ENCODE measurements at regions not wholly inside any gene's neighbourhood (a gene's known extent, or its start where the extent isn't known, plus 50 kb on each side); places are given as distances from the start of the nearest gene placed in this dataset.
A peak's percentile ranks its signal among the peaks of the same experiment; 100 is the strongest.
"Not testable (repeated sequence)": the region's sequence is repeated elsewhere in the genome, so short reads cannot be mapped to it uniquely, and the experiment has no call there.

DNA sequence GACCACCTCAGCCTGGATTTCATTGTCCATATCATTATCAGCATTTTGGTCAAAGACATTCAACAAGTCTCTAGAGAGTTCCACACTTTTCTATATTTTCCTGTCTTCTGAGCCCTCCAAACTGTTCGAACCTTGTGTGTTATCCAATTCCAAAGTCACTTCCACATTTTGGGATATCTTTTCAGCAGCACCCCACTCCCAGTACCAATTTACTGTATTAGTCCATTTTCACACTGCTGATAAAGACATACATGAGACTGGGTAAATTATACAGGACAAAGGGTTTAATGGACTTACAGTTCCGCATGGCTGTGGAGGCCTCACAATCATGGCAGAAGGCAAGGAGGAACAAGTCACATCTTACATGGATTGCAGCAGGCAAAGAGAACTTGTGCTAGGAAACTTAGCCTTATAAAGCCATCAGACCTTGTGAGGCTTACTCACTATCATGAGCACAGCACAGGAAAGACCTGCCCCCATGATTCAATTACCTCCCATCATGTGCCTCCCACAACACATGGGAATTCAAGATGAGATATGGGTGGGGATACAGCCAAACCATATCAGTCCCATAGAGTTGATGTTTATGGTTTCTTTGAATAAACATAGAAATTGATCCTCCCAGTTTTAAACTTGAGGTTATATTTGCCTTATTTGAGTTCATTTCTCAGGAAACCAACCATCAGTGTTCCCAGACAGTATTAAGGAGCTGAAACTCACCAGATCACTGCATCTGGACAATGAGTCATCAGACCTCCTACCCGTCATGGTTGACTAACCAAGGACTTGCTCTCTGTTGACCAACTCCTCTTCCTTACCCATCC is 322.7 kb upstream of the DUSP10 start:
- no peak for DNase-seq (ENCODE audit: low spot score)
- intact Hi-C loops (cut with DNase I) = no loop called here
- no peak for ATAC-seq

- intact Hi-C loops (cut with DNase I) = no loop called here
- no peak for ATAC-seq
- DNase-seq (ENCODE audit: low spot score) = no peak
Measured at GRCh38 chr1:222062640-222063039, 320.8 kb upstream of the DUSP10 start.

DNA sequence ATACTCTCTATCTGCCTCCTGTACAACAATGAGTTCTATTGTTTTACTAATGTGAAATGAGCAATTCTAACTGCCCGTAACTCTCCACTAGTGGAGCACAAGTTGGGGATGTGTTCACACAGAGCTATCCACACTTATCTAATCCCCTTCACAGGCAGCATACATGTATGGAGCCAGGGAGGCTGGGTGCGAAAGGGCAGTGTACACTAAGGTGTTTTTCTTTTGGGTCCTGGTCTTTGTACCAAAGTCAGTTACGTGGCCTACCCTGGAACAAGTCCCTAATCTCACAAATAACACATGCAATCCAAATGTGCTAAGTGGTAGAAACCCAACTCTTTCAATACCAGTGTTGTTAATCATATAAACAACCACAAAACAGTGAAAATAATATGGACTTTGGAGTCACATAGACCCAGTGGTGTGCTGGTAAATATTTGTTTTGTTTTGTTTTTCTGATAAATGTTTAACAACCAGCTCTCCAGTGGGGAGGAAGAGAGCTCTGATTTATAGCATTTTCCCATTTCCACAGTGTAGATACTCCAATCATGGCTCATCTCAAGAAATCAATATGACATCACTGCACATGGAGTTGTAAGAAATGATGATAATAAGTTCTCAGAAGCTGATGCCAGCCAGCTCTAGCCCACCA is 319.9 kb upstream of the DUSP10 start:
- no peak for ATAC-seq
- intact Hi-C loops (cut with DNase I) = no loop called here

DNA sequence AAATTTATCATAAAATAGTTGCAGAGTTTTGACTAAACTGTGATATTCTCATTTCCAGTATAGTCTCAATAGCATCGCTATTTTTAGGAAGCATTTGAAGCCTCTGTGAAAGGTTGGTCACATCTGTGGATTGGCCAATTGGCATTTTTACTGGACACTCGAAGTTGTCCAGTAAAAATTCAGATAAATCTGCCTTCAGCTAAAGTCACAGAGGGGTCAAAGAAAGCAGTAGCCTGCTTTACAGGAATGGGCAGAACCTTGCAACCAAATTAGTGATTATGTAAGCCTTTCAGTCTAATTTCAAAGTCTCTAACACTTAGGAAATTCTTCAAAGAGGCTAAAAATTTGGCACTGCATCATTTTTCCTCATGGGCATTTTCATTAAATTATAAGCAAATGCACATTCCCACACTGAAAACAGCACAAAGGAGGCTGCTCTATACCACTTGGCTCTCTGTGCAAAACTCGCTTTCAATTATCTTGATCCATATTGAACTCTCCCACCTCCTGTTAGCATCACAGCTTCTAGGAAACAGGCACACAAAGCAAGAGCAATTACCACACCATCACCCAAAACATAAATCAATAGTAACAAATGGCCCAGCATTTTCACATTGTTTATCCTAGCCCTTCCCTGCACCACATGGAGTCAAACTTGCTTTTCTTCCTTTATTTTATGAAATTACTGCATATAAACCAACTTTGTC is 318.5 kb upstream of the DUSP10 start:
- intact Hi-C loops (cut with DNase I) = no loop called here
- DNase-seq (ENCODE audit: low spot score) = no peak
- no peak for ATAC-seq

More for the DNA sequence above, 319.9 kb upstream of the DUSP10 start:
- DNase-seq (ENCODE audit: low spot score) = no peak

- intact Hi-C loops (cut with DNase I) = no loop called here
- ATAC-seq (no peak), DNase-seq (ENCODE audit: low spot score) (no peak)
Measured at GRCh38 chr1:222058249-222058648, 316.4 kb upstream of the DUSP10 start.

- no peak for DNase-seq (ENCODE audit: low spot score)
- intact Hi-C loops (cut with DNase I) = no loop called here
- no peak for ATAC-seq
Measured at GRCh38 chr1:222057162-222057561, 315.3 kb upstream of the DUSP10 start.

DNA sequence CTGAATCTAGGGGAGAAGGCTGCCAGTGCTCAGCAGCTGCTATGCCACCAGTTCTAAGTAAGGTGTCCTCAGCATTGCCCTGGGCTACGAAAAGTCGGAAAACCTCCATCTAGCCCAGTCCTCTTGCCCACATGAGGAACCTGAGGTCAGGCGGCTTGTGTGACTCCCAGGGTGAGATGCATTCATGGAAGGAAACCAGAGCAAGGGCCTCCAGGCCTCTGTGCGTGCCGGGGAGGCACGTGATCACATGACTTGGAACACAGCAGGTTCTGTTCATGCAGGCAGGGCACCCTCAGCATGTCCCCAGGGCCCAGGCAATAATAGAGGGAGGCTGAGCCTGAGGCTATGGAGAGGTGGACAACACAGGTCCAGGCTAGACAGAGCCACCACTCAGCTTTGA is 312.5 kb upstream of the DUSP10 start:
- ATAC-seq (peak; percentile 22), DNase-seq (ENCODE audit: low spot score) (no peak)
- intact Hi-C loops (cut with DNase I) = no loop called here

DNA sequence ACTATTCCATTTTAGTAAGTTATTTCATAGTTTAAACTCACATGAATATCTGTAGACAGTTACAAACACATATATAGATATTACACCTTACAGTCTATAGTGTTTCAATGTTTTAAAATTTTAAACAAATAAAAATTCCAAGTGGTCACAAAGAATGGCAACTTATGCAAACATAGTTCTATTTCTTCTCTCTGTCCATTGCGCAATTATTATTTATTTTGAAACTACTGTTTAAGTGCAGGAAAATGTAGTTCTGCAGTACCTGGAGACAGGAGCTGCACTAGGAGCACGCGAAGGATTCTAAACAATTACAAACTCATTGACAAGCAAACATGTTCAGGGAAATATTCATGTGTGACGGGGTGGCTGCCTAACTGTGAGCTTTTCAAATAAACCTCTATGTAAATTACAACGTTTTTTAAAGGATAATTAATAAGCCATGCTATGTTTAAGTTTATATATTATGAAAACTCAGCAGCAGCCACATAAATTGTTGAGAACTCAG is 312.0 kb upstream of the DUSP10 start:
- intact Hi-C loops (cut with DNase I) = no loop called here
- ATAC-seq = no peak
- no peak for DNase-seq (ENCODE audit: low spot score)

GRCh38 chr1:222051311-222051710 is 309.4 kb upstream of the DUSP10 start:
- ATAC-seq; intact Hi-C loops (cut with DNase I); DNase-seq (ENCODE audit: low spot score): not testable (repeated sequence)

- ATAC-seq; DNase-seq (ENCODE audit: low spot score); intact Hi-C loops (cut with DNase I): not testable (repeated sequence)
Measured at GRCh38 chr1:222049661-222050060, 307.8 kb upstream of the DUSP10 start.

DNA sequence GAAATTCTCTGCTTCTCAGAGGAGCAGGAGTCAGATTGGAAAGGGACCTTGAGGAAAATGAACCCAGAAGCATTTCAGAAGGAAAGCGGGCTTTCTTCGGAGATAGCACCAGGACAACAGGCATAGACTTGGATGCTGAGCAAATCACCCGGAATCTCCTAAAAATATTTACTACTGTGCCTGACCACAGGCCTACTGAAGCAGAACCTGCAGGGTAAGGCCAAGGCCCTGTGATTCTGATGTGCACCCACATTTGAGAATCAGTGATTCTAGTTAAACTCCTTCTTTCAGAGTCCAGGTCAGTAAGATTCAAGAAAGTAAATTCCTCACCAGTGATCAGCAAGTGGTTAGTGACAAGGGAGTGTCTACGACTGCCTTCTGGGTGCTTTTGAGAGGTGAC is 307.3 kb upstream of the DUSP10 start:
- intact Hi-C loops (cut with DNase I) = no loop called here
- ATAC-seq = no peak

DNA sequence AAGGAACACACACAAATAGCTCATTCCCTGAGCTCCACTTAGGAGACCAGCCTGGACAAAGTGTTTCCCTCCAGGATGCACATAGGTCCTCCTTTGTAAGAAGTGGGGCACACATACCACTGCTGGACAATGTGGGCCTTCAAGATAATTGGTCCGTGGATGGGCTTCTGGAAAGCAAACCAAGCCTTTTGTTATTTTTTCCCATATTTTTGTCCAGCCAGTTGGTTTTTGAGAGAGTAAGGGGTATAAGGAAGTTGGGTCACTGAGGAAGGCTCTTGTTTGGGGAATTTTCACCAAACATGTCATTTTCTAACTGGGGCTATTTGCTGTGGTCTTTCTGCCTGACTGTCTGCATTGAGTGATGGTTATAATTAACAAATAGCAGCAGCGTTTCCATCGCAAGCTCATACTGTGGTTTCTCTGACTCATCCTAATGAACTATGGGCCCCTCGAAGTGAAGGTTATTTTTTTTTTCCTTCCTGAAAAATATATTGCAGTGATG is 306.3 kb upstream of the DUSP10 start:
- intact Hi-C loops (cut with DNase I) = no loop called here
- DNase-seq (ENCODE audit: low spot score) (no peak), ATAC-seq (no peak)

More for the DNA sequence above, 307.3 kb upstream of the DUSP10 start:
- no peak for DNase-seq (ENCODE audit: low spot score)

GRCh38 chr1:222047366-222047765 is 305.5 kb upstream of the DUSP10 start:
- ATAC-seq (no peak), DNase-seq (ENCODE audit: low spot score) (no peak)
- intact Hi-C loops (cut with DNase I) = no loop called here

DNA sequence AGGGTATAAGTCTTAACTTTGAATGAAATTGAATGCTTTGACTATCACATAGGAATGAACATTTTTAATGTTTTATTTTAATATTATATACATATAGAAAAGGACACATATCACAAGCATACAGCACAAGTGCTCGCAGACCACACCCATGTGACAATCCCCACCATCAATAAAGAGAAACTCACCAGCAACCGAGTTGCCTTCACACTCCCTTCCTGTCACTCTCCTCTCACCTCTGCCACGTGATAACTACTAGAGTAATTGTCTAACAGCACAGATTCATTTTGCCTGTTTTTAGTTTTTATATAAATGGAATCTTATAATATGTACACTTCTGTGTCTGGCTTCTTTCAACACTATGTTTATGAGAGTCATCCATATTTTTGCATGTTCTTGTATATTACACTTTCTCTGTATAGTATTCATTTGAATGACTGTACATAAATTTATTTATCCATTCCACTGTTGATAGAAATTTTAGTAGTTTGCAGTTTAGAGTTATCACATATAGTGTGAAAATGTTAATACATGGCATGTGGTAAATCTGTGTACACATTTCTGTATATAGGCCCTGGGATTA is 304.9 kb upstream of the DUSP10 start:
- intact Hi-C loops (cut with DNase I) = no loop called here
- DNase-seq (ENCODE audit: low spot score) (no peak), ATAC-seq (no peak)

DNA sequence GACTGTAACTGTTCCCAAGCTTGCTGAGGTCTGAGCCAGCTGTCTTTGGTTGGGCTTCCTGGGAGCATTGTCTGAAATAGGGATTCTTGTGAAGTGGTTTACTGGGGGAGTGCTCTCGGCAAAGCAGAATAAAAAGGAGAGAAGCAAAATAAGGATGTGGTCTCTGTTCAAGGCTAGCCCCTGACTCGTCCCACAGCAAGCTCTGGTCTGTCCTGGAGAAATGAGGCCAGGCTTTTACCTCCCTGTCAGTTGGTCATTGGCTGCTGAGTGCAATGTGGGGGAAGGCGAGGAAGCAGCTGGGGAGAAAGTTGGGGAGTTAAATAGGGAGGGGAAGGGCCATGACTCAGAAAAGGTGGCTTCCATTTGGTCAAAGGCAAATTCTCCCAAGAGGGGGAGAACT is 303.9 kb upstream of the DUSP10 start:
- DNase-seq (ENCODE audit: low spot score) = no peak
- intact Hi-C loops (cut with DNase I) = no loop called here
- no peak for ATAC-seq

DNA sequence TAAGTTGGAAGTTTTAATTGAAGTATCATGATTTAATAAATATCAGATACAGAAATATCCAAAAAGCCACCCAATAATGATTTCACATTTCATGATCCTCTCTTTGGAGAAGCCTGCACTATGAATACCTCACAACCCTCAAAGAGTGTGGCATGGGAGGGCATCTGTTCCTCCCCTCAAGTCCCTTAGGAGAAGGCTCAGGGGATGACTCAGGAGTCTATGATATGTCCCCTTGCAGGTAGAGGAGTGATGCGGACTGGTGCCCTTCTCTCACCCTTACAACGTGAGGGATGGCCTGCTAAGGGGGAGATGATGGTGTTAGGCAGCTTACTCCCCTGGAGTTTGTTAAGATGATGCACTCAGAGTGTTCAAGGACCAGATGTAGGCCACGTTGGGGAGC is 303.3 kb upstream of the DUSP10 start:
- DNase-seq (ENCODE audit: low spot score) (no peak), ATAC-seq (no peak)
- intact Hi-C loops (cut with DNase I) = no loop called here

DNA sequence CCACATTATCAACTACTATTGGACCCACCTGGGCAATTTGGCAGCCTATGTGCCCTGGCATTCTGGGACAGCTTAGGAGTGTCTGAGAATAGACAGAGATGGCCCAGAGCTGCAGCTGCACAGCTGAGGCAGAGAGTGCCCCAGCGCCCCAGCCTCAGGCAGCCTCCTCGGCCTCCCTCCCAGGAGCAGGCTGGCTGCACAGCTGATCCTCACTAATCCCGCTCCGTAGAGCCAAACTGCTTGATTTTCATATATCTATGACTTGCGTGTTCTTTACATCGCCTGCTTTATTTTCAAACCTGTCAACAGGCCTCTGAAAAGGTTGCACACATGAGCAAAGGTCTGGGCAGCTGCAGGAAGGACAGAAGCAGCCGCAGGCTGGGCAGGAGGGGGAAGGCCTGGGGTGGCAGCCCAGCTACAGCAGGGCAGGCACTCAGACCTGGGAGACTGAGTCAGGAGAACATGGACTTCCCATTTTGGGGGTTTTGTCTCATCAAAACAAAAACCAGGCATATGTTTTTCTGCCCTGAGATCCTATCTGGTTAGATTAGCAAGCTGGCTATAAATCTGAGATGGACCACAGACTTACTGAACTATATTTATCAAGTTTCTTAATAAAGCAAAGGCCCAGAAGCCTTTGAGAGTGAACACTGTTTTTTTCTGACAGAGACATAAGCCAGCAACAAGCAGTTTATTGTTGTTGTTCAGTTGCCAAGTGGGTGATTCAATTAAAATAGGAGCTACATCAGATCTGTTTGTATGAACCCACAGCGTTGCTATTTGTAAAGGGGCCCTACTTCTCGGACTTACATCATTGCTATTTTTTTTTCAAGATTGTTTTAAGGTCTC is 301.8 kb upstream of the DUSP10 start:
- no peak for DNase-seq (ENCODE audit: low spot score)
- ATAC-seq = peak; percentile 84
- intact Hi-C loops (cut with DNase I) = no loop called here

DNA sequence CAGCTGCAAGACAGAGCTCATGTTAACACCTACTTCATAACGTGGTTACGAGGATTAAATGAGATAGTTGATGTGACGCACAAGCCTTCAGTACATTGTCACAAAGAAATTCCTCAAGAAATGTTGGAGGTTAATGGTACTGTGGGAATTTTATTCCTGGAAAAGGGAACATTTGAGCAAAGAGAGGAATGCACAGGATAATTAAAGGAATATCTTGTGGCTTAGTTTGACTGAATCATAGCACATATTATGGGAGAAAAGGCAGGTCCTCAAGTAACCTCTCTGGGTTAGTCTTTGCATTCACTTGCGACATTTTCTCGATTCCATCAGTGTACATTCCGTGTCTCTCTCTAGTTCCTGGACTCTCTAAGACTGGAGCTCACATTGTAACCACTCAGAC is 300.2 kb upstream of the DUSP10 start:
- ATAC-seq (no peak), DNase-seq (ENCODE audit: low spot score) (no peak)
- intact Hi-C loops (cut with DNase I) = no loop called here

Measured in sciatic nerve (tissue), 2 donors.